Activated T-cell treated with anti-CD3 and anti-CD28 coated beads, Interleukin-2, amount 50 U/mL, for 48 hours (primary cell): ENCODE measurements at regions not wholly inside any gene's neighbourhood (a gene's known extent, or its start where the extent isn't known, plus 50 kb on each side); places are given as distances from the start of the nearest gene placed in this dataset.
"Not testable (repeated sequence)": the region's sequence is repeated elsewhere in the genome, so short reads cannot be mapped to it uniquely, and the experiment has no call there.

Experiments used
- DNase-seq, 2 experiments: peaks; one replicate each; pipeline ENCODE4 v3.0.0-alpha.2; 2020

GRCh38 chr1:66462313-66462712 is 71.6 kb upstream of the SGIP1 start:
- DNase-seq, result no peak

- DNase-seq, result no peak
Measured at GRCh38 chr1:66464351-66464750, 69.6 kb upstream of the SGIP1 start.

DNA sequence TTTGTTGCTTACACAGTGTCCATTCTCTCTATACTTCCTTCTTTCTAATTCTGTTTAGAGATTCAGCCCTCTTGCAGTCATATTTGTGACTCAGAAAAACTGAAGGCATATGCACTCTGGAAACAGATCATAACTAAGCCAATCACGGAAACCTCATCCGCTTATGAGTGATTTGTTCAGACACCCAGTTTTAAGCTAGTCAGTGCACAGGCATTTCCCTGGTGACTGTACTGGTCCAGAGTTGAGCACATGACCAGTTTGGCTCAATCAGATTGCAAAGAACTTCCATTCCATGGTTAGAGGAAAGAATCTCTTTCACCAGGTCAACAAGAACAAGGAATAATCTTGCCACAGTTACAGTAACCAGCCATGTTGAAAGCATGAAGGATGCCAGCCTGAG is 69.2 kb upstream of the SGIP1 start:
- DNase-seq, result no peak

- DNase-seq, result not testable (repeated sequence)
Measured at GRCh38 chr1:66466695-66467094, 67.3 kb upstream of the SGIP1 start.

- no peak for DNase-seq
Measured at GRCh38 chr1:66468722-66469121, 65.2 kb upstream of the SGIP1 start.

DNA sequence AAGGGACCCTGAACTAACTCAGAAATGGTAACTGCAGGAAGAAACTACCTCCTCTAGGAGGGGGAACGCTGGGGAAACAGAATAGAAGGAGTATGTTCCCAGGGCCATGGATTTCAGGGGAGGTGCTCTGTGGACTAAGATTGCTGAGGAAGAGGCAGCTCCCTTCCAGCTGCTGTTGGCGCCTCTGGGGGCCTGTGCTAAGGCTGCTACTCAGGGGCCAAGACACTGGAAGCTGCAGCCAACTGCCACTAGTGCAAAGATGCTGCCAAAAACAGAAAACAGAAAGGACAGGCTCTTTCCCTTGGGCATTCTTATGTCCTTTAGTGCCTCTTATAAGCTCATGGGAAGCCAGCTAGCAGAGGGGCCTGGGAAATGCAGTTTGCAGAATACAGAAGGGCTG is 58.0 kb upstream of the SGIP1 start:
- no peak for DNase-seq

DNA sequence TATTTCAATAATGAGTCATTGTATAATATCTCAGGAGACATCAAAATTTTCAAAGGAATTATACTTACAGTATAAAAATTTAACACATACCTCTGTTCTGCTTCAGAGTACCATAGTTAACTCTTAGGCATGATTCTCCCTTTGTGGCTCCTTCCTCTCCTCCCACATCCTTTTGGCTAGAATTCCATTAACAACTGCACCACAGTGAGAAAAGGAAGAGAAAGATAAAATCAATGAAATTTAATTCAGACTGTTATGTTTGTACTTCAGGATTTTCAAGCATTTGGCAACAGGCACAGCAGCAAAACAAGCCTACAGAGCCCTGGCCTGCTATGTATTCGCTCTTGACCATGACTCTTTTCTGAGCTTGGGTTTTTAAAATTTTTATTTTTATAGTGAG is 57.2 kb upstream of the SGIP1 start:
- no peak for DNase-seq

DNA sequence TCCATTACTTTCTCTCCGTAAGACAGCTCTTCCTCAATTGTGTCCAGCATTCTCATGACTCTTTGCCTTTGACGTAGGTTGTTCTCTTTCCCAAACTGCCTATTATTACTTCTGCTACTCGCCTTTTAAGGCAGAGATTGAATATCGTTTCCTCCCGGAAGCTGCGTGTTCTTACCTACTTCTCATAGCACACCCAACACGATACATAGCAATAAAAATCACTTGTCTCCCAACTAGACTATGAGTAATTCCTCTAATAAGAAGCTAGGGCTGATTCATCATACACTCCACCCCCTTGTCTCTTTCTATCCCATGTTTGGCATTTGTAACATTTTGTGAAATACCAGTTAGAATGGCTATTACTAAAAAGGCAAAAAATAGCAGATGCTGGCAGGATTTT is 55.8 kb upstream of the SGIP1 start:
- DNase-seq, result no peak

GRCh38 chr1:66480162-66480561 is 53.8 kb upstream of the SGIP1 start:
- DNase-seq, result no peak

DNA sequence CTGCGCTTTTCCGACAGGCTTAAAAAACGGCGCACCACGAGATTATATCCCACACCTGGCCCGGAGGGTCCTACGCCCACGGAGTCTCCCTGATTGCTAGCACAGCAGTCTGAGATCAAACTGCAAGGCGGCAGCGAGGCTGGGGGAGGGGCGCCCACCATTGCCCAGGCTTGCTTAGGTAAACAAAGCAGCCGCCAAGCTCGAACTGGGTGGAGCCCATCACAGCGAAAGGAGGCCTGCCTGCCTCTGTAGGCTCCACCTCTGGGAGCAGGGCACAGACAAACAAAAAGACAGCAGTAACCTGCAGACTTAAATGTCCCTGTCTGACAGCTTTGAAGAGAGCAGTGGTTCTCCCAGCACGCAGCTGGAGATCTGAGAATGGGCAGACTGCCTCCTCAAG is 52.7 kb upstream of the SGIP1 start:
- not testable (repeated sequence) for DNase-seq
